CD4-positive, alpha-beta memory T cell (primary cell): ENCODE measurements at regions not wholly inside any gene's neighbourhood (a gene's known extent, or its start where the extent isn't known, plus 50 kb on each side); places are given as distances from the start of the nearest gene placed in this dataset.

Experiments used
- CTCF ChIA-PET: fragments of 350-600 bp; sonication (Branson Sonifier 250); formaldehyde crosslinking; loops from one replicate; lab custom pipeline; 2021; ENCODE audit warnings: inconsistent platforms; ENCODE audit not compliant: partially characterized antibody; lab: Charles Lee
- POLR2A ChIA-PET: fragments of 350-600 bp; sonication (Branson Sonifier 250); formaldehyde crosslinking; loops from one replicate; lab custom pipeline; 2021; ENCODE audit not compliant: partially characterized antibody; lab: Charles Lee
- DNase-seq, 5 donors: peaks; one replicate each; pipeline versions ENCODE4 v3.0.0 to v3.0.0-alpha.2; 2020 to 2022; ENCODE audit warnings: mixed read lengths in 1 of 5
- H3K27ac ChIP-seq: one replicate; pipeline ENCODE4 v1.7.0; 2013; ENCODE audit warnings: low read depth, low read length
- H3K27me3 ChIP-seq: 2 replicates; pipeline ENCODE4 v1.7.0; 2013; ENCODE audit warnings: mild to moderate bottlenecking, low read length, moderate library complexity; ENCODE audit not compliant: insufficient read depth
- H3K36me3 ChIP-seq: 2 replicates; pipeline ENCODE4 v1.7.0; 2013; ENCODE audit warnings: mild to moderate bottlenecking, low read length, moderate library complexity; ENCODE audit not compliant: insufficient read depth
- H3K4me1 ChIP-seq: 2 replicates; pipeline ENCODE4 v1.7.0; 2013; ENCODE audit warnings: mild to moderate bottlenecking, low read length, moderate library complexity; ENCODE audit not compliant: insufficient read depth
- H3K4me3 ChIP-seq, 2 donors: one replicate each; pipeline ENCODE4 v1.7.0; 2013; ENCODE audit warnings: low read length in 2 of 2, mild to moderate bottlenecking in 1 of 2
- H3K9me3 ChIP-seq, 2 donors: one replicate each; pipeline ENCODE4 v1.7.0; 2013; ENCODE audit warnings: low read length in 2 of 2, control low read depth in 1 of 2; ENCODE audit not compliant: control insufficient read depth in 1 of 2
- H3K27ac Mint-ChIP-seq, 7 donors: one replicate each; pipeline ENCODE4 v1.8.0; 2020 to 2021; ENCODE audit warnings: mixed read lengths in 7 of 7, mild to moderate bottlenecking in 6 of 7, inconsistent platforms in 3 of 7, moderate library complexity in 3 of 7
- H3K27me3 Mint-ChIP-seq, 2 donors: one replicate each; pipeline ENCODE4 v1.8.0; 2020 to 2021; ENCODE audit warnings: mixed read lengths in 2 of 2
- H3K36me3 Mint-ChIP-seq, 2 donors: one replicate each; pipeline ENCODE4 v1.8.0; 2020 to 2021; ENCODE audit warnings: mixed read lengths in 2 of 2, inconsistent platforms in 1 of 2, mild to moderate bottlenecking in 1 of 2
- H3K4me1 Mint-ChIP-seq, 4 donors: one replicate each; pipeline ENCODE4 v1.8.0; 2020 to 2021; ENCODE audit warnings: mixed read lengths in 4 of 4, mild to moderate bottlenecking in 1 of 4
- H3K4me3 Mint-ChIP-seq, 8 donors: one replicate each; pipeline ENCODE4 v1.8.0; 2020 to 2021; ENCODE audit warnings: mixed read lengths in 8 of 8, mild to moderate bottlenecking in 7 of 8, moderate library complexity in 6 of 8, inconsistent platforms in 3 of 8
- H3K9me3 Mint-ChIP-seq, 8 donors: one replicate each; pipeline ENCODE4 v1.8.0; 2020 to 2021; ENCODE audit warnings: mixed read lengths in 8 of 8, mild to moderate bottlenecking in 5 of 8, inconsistent platforms in 3 of 8, moderate library complexity in 1 of 8
- intact Hi-C: fragments of 100-400 bp; cut with micrococcal nuclease; formaldehyde crosslinking; loops from one replicate; pipeline ENCODE4 v1.15.1; 2023

DNA sequence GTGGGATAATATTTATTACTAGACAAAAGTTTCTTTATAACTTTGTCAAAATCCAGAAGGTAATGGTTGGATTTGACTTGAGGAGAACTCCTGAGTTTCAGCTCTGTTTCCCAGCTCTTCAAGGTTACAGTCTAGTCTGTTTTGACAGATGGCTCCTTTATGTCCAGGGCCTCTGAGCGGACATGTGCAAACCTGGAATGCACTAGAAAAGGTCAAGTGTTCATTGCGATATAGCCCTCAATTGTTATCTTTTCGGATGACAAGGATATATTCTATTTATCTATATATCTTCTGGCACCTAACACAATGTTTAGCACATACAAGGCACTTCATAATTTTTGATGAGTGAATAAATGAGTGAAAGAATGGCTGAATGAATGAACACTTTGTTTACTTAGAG is 513.2 kb upstream of the GOLIM4 start:
- Mint-ChIP-seq H3K9me3 (peaks cover 0 to 8% (median 1%) of the 10 kb centered on the region in 8 donors), H3K4me1 (no peaks in the 10 kb centered on the region), H3K4me3 (no peak overlapping the region), H3K36me3 (no peaks in the 10 kb centered on the region), H3K27ac (no peak overlapping the region), H3K27me3 (no peaks in the 10 kb centered on the region)
- Histone ChIP-seq H3K4me1 (no peaks in the 10 kb centered on the region), H3K9me3 (no peaks in the 10 kb centered on the region), H3K27me3 (no peaks in the 10 kb centered on the region), H3K27ac (no peak overlapping the region), H3K36me3 (no peaks in the 10 kb centered on the region), H3K4me3 (no peak overlapping the region)
- no peak for DNase-seq
- CTCF ChIA-PET: no interaction called here
- POLR2A ChIA-PET: no interaction called here
- intact Hi-C loops: no loop called here

DNA sequence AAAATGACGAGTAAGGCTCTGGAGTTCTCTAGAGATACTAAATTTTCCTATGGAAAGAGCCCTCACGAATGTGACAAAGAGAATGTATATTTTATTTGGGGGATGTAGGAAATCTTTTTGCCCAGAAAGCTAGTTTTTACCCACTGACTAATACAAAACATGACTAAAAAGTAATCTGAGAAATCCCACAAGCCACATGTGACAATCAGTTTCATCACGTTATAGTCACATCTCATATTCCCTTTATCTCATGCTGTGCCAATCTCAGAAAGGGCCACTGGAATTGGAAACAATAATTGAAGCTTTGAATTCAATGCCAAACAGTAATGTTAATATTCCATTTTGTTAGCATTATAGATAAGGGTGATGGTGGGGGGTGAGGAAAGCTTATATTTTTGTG is 509.0 kb upstream of the GOLIM4 start:
- no peaks in the 10 kb centered on the region for H3K27me3 Mint-ChIP-seq
- CTCF ChIA-PET: no interaction called here
- Histone ChIP-seq H3K27ac (no peak overlapping the region), H3K4me3 (no peak overlapping the region), H3K9me3 (no peaks in the 10 kb centered on the region), H3K36me3 (no peaks in the 10 kb centered on the region), H3K4me1 (no peaks in the 10 kb centered on the region), H3K27me3 (no peaks in the 10 kb centered on the region)
- POLR2A ChIA-PET: no interaction called here
- H3K4me3 Mint-ChIP-seq: no peak overlapping the region
- no peak overlapping the region for H3K27ac Mint-ChIP-seq
- H3K9me3 Mint-ChIP-seq: peaks cover 0 to 8% (median 3%) of the 10 kb centered on the region in 8 donors
- intact Hi-C loops: no loop called here
- no peaks in the 10 kb centered on the region for H3K36me3 Mint-ChIP-seq
- DNase-seq: no peak
- no peaks in the 10 kb centered on the region for H3K4me1 Mint-ChIP-seq

DNA sequence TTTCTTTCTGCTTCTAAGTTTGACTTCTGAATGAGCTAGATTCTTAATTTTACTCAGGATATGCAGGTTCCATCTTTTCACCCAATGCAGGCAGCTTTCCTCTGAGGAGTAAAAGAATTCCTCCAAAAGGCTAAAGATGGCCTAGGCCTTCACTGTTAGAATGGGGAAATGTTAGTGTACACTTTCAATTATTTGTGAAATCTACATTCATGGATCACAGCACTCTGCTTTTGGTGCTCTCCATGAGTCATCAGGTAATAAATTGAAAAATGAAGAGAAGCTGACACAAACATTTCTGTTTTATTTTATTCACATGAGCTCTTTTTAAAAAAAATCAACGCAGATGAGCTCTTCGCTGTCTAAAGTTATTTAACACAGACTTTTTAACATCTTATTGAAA is 502.5 kb upstream of the GOLIM4 start:
- H3K9me3 ChIP-seq: no peaks in the 10 kb centered on the region

DNA sequence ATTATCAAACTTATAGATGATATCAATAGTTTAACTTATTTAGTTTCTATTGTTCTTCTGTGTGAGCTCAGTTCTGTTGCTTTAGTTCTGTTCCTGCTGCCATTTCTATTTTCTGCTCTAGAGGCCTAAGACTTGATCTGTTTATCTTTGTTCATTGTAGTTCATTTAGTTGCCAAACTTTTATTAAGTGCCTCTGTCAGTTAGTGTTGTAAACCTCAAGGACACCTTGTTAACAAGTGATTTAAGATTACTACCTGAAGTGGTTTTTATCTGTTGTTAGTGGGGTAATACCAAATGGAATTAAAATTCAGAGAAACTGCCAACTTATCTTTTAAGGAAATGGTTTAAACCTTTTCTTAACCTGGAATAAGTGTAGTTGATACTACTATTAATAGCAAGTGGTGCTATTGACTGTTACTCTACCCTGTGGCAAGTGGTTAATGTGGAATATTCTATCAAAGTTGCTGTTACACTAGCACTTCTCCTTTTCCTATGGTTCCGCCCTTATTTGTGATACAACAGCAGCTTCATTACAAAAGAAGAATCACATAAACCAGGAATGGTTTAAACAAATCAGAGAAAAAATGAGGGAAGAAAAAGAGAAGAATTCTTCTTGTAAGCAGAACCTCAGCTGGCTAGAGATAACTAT is 500.6 kb upstream of the GOLIM4 start:
- H3K36me3 ChIP-seq: no peaks in the 10 kb centered on the region
- intact Hi-C loops: no loop called here
- H3K36me3 Mint-ChIP-seq: no peaks in the 10 kb centered on the region
- no peak overlapping the region for H3K4me3 ChIP-seq
- no peak overlapping the region for H3K27ac Mint-ChIP-seq
- H3K27me3 Mint-ChIP-seq: no peaks in the 10 kb centered on the region
- CTCF ChIA-PET: no interaction called here
- H3K4me3 Mint-ChIP-seq: no peak overlapping the region
- no peaks in the 10 kb centered on the region for H3K9me3 ChIP-seq
- H3K9me3 Mint-ChIP-seq: peaks cover 0 to 8% (median 2%) of the 10 kb centered on the region in 8 donors
- no peaks in the 10 kb centered on the region for H3K4me1 ChIP-seq
- H3K27ac ChIP-seq: no peak overlapping the region
- POLR2A ChIA-PET: no interaction called here
- H3K4me1 Mint-ChIP-seq: no peaks in the 10 kb centered on the region
- H3K27me3 ChIP-seq: no peaks in the 10 kb centered on the region
- no peak for DNase-seq

More for the DNA sequence above, 502.5 kb upstream of the GOLIM4 start:
- no peak for DNase-seq
- ChIA-PET POLR2A (no interaction called here), CTCF (no interaction called here)
- Histone ChIP-seq H3K27me3 (no peaks in the 10 kb centered on the region), H3K36me3 (no peaks in the 10 kb centered on the region), H3K27ac (no peak overlapping the region), H3K4me1 (no peaks in the 10 kb centered on the region), H3K4me3 (no peak overlapping the region)
- no peaks in the 10 kb centered on the region for H3K36me3 Mint-ChIP-seq
- no peak overlapping the region for H3K4me3 Mint-ChIP-seq
- intact Hi-C loops: no loop called here
- no peaks in the 10 kb centered on the region for H3K27me3 Mint-ChIP-seq
- H3K4me1 Mint-ChIP-seq: no peaks in the 10 kb centered on the region
- H3K27ac Mint-ChIP-seq: no peak overlapping the region
- peaks cover 0 to 6% (median 3%) of the 10 kb centered on the region in 8 donors for H3K9me3 Mint-ChIP-seq

DNA sequence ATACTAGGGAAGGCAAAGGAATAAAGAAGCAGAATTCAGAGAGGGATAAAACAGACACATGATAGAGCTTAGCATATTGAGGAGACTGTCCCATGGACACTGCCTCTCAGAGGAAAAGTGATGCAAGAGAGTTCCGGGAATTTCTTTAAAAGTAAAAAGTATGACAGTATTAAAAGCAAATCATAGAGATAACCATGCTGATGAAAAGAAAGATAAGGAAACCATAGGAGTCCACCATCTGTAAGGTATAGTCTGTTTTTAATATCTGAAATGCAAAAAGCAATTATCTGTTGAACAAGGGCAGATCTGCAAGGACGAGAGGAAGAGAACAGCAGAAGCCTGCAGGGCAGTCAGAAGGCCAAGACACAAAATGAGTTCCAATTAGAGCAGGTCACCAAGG is 495.9 kb upstream of the GOLIM4 start:
- H3K4me1 Mint-ChIP-seq: no peaks in the 10 kb centered on the region
- intact Hi-C loops: no loop called here
- no peaks in the 10 kb centered on the region for H3K27me3 Mint-ChIP-seq
- no peak overlapping the region for H3K4me3 Mint-ChIP-seq
- DNase-seq: no peak
- no peak overlapping the region for H3K4me3 ChIP-seq
- no peak overlapping the region for H3K27ac Mint-ChIP-seq
- H3K27ac ChIP-seq: no peak overlapping the region
- H3K9me3 ChIP-seq: no peaks in the 10 kb centered on the region
- CTCF ChIA-PET: no interaction called here
- no peaks in the 10 kb centered on the region for H3K4me1 ChIP-seq
- H3K36me3 ChIP-seq: no peaks in the 10 kb centered on the region
- POLR2A ChIA-PET: no interaction called here
- no peaks in the 10 kb centered on the region for H3K36me3 Mint-ChIP-seq
- peaks cover 0 to 4% (median 3%) of the 10 kb centered on the region in 8 donors for H3K9me3 Mint-ChIP-seq
- no peaks in the 10 kb centered on the region for H3K27me3 ChIP-seq

DNA sequence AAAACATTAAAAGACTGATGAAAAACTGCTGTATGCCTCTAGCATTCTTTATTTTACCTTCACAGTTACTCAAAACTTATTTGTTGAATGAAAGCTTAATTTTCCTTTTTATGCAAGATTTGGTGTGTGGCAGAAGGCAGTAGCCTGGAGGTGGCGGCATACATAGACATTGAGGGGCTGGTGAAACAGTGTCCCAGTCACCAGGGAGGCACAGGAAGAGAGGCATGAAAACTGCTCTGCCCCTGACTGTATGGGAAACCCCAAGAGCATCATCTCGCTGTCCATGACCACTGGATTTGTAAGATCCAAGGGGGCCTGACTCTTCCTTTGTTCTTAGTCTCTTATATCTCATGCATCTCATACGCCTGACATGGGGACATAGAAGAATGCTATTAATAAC is 493.7 kb upstream of the GOLIM4 start:
- POLR2A ChIA-PET: no interaction called here
- H3K27ac ChIP-seq: no peak overlapping the region
- no peaks in the 10 kb centered on the region for H3K27me3 ChIP-seq
- no peaks in the 10 kb centered on the region for H3K36me3 ChIP-seq
- CTCF ChIA-PET: no interaction called here
- Mint-ChIP-seq H3K4me1 (no peaks in the 10 kb centered on the region), H3K36me3 (no peaks in the 10 kb centered on the region), H3K9me3 (peaks cover 0 to 7% (median 2%) of the 10 kb centered on the region in 8 donors), H3K27me3 (no peaks in the 10 kb centered on the region), H3K27ac (no peak overlapping the region), H3K4me3 (no peak overlapping the region)
- no peak overlapping the region for H3K4me3 ChIP-seq
- no peaks in the 10 kb centered on the region for H3K9me3 ChIP-seq
- DNase-seq: no peak
- intact Hi-C loops: no loop called here
- no peaks in the 10 kb centered on the region for H3K4me1 ChIP-seq

DNA sequence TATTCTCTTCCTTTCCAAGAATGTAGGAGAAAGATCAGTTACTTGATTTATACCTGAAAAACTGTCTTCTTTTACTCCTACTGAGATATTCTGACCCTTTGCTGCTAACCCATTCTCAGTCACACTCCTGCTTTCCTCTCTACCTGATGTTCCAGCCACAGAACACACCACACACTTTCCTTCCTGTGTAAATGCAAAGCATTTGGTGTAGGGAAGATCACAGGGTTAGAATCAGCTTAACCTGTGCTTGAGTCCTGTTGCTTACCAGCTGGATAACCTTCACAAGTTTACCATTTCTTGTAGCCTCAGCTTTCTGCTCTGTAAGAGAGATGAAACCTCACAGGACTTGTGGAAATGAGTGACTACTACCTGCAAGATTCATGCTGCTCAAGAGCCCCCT is 489.8 kb upstream of the GOLIM4 start:
- H3K4me1 ChIP-seq: no peaks in the 10 kb centered on the region
- Mint-ChIP-seq H3K27ac (no peak overlapping the region), H3K4me1 (no peaks in the 10 kb centered on the region), H3K4me3 (no peak overlapping the region), H3K36me3 (no peaks in the 10 kb centered on the region), H3K9me3 (peaks cover 0 to 5% (median 2%) of the 10 kb centered on the region in 8 donors), H3K27me3 (no peaks in the 10 kb centered on the region)
- ChIA-PET CTCF (no interaction called here), POLR2A (no interaction called here)
- H3K9me3 ChIP-seq: no peaks in the 10 kb centered on the region
- no peak for DNase-seq
- intact Hi-C loops: no loop called here
- H3K4me3 ChIP-seq: no peak overlapping the region
- H3K27ac ChIP-seq: no peak overlapping the region
- H3K27me3 ChIP-seq: no peaks in the 10 kb centered on the region
- no peaks in the 10 kb centered on the region for H3K36me3 ChIP-seq

DNA sequence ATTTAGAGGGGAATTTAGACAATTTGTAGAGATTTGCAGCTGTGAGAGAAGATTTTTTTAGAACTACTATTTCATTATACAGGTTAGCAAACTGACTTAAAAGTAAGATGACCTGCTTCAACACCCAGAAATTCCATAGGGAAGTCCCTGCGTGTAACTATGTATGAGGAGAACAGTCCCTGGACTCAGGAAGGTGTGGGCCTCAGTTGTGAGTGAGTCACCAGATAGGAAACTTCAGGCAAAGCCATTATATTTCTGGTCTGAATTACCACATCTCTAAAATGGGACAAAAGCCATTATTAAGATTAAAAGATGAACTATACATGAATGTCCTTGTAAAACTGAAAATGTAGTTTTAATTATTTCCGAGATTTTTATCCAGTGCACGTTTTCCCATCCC is 488.3 kb upstream of the GOLIM4 start:
- intact Hi-C loops: no loop called here
- no peaks in the 10 kb centered on the region for H3K4me1 Mint-ChIP-seq
- H3K27me3 Mint-ChIP-seq: no peaks in the 10 kb centered on the region
- POLR2A ChIA-PET: no interaction called here
- H3K4me3 Mint-ChIP-seq: no peak overlapping the region
- CTCF ChIA-PET: no interaction called here
- DNase-seq: no peak
- H3K9me3 Mint-ChIP-seq: peaks cover 0 to 5% (median under 1%) of the 10 kb centered on the region in 8 donors
- no peak overlapping the region for H3K27ac Mint-ChIP-seq
- Histone ChIP-seq H3K27me3 (no peaks in the 10 kb centered on the region), H3K36me3 (no peaks in the 10 kb centered on the region), H3K27ac (no peak overlapping the region), H3K9me3 (no peaks in the 10 kb centered on the region), H3K4me3 (no peak overlapping the region), H3K4me1 (no peaks in the 10 kb centered on the region)
- no peaks in the 10 kb centered on the region for H3K36me3 Mint-ChIP-seq
